GM12873 (cell line): ENCODE measurements at regions not wholly inside any gene's neighbourhood (a gene's known extent, or its start where the extent isn't known, plus 50 kb on each side); places are given as distances from the start of the nearest gene placed in this dataset.

Experiments
- TF ChIP-seq, protein P1 (sequence below): IDR thresholded peaks from 2 replicates; pipeline ENCODE4 v1.5.1; 2012; ENCODE audit warnings: low read depth, mild to moderate bottlenecking, moderate library complexity, low read length, control low read depth; ENCODE audit not compliant: insufficient read depth; ENCODE audit errors: missing control alignments

DNA sequence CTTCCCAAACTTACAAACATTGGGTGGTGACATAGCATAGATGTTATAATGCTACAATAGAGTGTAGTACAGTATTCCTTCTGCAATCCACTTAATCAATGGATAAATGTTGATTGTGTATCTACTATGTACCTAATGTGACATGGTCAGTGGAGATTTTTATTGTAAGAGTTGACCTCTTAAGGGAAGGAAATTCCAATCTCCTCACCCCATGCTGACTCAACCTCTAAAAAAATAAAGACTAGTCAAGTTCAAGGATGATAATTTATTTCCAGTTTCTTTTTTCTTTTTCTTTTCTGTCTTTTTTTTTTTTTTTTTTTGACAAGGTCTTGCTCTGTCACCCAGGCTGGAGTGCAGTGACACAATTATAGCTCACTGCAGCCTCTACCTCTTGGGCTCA, 206.5 kb upstream of the STS start:
- TF ChIP-seq, protein P1, sequence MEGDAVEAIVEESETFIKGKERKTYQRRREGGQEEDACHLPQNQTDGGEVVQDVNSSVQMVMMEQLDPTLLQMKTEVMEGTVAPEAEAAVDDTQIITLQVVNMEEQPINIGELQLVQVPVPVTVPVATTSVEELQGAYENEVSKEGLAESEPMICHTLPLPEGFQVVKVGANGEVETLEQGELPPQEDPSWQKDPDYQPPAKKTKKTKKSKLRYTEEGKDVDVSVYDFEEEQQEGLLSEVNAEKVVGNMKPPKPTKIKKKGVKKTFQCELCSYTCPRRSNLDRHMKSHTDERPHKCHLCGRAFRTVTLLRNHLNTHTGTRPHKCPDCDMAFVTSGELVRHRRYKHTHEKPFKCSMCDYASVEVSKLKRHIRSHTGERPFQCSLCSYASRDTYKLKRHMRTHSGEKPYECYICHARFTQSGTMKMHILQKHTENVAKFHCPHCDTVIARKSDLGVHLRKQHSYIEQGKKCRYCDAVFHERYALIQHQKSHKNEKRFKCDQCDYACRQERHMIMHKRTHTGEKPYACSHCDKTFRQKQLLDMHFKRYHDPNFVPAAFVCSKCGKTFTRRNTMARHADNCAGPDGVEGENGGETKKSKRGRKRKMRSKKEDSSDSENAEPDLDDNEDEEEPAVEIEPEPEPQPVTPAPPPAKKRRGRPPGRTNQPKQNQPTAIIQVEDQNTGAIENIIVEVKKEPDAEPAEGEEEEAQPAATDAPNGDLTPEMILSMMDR = no peak

- TF ChIP-seq, protein P1 = no peak
Observed at GRCh38 chrX:6930307-6930849, 217.1 kb upstream of the STS start.

DNA sequence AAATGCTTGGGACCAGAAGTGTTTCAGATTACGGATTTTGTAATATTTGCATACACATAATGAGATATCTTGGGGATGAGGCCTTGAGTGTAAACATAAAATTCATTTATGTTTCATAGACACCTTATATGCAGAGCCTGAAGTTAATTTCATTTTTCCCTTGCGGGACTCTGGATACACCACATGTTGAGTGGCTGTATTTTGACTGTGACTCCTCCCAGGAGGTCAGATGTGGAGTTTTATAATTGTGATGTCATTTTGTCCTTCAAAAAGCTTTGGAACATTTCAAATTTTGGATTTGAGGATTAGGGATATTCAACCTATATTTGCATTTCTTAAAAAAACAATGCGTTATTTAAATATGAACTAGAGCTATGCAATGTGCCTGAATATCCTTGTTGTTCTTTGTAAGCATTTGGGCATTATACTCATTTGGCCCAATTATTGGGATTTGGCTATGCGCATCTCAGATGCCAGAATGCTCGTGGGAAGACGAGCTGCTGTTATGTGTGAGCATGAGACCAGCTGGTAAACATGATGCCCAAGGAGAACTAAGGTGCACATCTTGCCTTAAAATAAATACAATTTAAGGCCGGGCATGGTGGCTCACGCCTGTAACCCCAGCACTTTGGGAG, 223.0 kb upstream of the STS start:
- TF ChIP-seq, protein P1 = no peak

DNA sequence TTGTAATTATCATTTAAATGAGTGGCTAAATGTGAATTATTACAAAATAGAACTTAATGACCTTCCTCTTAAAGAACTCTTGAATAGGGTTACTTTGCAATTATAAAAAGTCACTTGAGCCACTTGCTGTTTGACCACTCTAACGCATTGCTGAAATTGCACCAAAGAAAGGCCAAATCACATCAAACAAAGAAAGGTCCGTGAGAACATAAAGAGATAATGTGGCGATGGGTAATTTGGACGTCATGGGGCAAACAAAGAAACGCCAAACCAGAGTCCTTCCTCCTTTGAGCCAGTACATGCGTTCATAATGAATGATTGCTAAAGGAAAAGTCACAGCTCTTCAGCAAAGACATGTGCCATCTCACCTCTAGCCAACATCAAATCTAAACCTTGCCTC, 229.8 kb upstream of the STS start:
- TF ChIP-seq, protein P1 = no peak

DNA sequence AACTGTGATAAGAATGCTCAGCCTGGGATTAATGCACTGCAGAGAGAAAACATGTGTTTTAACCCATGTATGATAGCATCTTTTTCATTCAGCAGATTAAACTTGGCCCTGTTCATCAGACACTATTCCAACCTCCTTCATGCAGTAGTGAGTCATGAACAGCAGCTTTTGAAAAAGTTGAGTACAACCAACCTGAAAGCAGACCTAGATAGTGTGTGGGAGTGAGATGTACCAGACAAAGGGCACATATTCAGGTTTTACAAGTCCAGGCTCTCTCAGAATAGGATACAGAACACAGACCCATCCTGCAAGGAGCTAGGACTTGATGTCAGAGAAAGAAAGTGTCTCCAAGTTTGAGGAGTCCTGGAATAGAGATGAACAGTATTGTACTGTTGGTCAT, 237.3 kb upstream of the STS start:
- TF ChIP-seq, protein P1 = no peak

DNA sequence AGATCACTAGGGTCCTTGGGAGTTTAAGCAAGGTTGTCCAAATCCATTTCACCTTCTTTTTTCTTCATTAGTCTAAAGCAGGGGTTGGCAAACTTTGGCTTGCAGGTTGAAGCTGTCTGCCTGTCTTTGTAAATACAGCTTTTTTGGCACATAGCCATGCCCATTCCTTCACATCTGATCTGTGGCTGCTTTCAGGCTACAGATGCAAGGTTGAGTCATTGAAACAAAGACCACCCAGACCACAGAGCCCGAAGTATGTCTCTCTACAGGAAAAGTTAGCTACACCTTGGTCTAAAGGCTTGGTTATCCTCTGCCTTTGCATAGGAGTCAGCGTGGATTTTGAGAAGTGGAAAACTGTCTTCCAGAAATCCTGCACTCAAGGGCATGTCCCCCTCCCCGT, 238.1 kb upstream of the STS start:
- TF ChIP-seq, protein P1 = no peak

- TF ChIP-seq, protein P1 = no peak
Observed at GRCh38 chrX:6906608-6907007, 240.9 kb upstream of the STS start.
